NCI-H1694 (cell line): ENCODE measurements at regions not wholly inside any gene's neighbourhood (a gene's known extent, or its start where the extent isn't known, plus 50 kb on each side); places are given as distances from the start of the nearest gene placed in this dataset.

Source experiments
- DNase-seq: peaks from one replicate; lab custom pipeline; 2025; lab: John Stamatoyannopoulos, UW

DNA sequence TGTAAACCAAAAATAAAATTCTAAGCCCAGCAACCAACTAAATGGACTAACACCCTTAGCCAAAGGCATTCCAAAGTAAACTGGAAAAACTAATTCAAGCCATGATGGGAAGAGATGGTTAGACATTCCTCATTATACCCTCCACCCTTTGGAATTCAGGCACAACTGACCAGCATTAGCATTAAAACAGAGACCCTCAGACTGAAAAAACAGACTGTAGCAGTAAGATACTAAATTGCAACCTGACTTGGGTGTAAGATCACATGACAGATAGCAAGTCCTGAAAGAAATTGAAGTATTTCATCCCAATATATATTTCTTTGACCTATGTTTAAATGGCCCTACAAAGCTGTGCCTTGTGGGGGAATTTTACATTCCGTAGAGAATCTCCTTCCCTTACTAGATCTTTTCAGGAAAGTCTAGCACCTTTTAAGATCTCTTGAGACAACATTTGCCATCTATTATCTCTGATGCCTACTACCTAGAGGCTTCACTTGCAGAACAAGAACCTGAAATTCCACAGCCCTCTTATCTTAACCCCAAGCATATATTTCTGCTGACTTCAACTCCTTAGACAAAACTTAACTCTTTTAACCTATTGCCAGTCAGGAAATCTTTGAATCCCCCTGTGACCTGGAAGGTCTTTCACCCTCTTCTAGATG, 750.2 kb upstream of the IGFBP3 start:
- DNase-seq: no peak

DNA sequence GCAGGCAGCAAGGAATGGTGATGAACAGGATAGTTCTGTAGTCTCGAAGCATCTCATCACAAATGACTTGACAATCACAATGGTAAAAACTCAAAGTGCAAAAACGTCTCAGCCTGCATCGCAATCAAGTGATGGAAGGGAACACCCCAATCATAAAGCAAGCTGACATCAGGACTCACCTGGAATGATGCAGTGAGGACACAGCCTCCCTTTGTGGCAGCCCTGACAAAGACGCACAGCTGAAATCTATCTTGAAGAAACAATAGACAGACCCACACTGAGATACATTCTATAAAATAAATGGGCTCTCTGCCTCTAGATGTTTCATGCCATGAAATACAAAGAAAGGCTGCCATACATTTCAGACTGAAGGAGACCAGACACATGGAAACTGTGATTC, 748.0 kb upstream of the IGFBP3 start:
- no peak for DNase-seq

DNA sequence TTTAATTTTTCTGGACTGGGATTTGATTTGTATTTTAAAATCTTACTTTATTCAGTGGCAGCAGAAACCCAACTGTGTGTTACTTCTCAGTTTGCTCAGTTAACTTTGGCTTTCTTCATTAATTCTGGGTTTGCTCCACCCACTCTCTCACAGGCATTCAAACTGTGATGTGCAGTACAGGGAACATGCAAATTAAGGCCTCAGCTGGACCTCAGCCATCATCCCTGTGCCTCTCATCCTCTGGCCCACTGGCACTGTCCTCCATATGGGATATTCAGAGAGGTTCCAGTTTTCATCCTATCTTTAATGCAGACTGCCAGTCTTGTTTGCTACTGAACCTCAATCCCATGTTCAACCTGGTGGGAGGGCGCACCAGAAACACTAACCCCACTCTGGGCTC, 743.4 kb upstream of the IGFBP3 start:
- DNase-seq: no peak

DNA sequence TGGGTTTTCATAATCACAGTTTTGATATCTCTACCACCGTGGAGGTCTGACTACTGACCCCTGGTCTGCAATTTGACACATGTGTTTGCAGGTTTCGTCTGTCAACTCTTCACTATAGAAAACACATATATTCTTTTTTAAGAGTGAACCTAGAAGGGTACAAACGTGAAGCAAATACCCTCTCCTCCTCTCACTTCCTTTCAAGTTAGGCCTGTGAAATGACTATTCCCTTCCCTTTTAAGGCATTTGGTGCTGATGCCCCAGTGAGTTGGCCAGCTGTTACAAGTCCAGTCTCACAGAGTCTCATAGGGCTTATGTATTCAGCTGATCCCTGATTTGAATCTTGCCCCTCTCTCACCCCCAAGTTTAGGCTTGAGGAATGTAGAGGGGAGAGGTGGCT, 742.0 kb upstream of the IGFBP3 start:
- DNase-seq: no peak

DNA sequence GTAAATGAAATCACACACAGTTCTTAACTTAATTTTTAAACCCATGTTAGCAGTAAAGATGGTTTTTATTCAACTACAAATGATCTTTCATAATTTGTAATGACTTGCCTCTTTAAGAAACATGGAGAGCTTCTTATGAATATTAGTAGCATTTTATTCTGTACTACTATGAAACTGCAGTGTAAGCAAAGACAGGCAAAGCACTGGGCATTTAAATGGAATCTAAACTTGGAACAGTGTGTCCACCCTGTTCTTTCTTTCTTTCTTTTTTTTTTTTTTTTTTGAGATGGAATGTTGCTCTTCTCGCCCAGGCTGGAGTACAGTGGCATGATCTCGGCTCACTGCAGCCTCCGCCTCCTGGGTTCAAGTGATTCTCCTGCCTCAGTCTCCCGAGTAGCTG, 740.4 kb upstream of the IGFBP3 start:
- no peak for DNase-seq

DNA sequence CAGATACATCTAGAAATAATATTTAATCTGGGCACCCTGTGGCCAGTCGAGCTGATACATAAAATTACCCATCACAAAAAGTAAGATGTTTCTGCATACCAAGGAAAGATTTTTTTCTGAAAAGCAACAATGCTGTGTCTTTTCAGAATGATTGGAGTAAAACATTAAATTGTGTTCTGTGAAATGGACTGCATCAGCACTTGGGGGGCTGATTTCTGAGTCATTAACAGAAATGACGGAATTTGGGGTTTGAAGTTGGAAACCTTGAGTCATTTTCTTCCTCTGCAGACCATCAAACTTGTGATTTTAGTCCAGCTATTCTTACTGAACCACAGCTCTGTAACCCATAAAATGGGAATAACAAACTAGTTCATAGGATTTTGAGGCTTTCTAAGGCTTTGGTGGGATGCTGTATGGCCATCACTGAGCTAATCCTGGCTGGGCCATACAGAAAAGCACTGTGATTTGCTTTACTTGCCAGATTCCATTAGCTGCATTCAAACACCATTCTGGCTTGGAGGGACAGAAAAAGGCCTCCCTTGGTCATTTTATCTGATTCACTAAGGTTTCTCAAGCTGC, 739.4 kb upstream of the IGFBP3 start:
- DNase-seq: no peak

DNA sequence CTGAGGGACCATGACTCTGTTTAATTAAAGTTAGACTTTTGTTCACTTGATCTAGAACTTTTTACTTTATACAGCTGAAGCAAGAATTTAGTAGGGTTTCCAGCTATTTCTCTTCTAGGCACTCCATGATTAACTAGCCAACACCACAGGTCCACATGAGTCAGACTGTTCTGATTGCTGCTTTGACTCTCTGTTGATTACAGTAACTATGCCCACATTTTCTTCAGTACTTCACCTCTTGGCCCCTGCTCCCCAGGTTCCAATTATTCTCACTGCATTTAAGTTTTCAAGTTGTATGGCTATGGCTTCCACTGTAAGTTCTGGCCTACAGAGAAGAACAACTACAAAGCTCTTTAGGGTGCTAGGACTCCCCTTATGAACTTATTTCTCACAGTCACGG, 737.2 kb upstream of the IGFBP3 start:
- no peak for DNase-seq

DNA sequence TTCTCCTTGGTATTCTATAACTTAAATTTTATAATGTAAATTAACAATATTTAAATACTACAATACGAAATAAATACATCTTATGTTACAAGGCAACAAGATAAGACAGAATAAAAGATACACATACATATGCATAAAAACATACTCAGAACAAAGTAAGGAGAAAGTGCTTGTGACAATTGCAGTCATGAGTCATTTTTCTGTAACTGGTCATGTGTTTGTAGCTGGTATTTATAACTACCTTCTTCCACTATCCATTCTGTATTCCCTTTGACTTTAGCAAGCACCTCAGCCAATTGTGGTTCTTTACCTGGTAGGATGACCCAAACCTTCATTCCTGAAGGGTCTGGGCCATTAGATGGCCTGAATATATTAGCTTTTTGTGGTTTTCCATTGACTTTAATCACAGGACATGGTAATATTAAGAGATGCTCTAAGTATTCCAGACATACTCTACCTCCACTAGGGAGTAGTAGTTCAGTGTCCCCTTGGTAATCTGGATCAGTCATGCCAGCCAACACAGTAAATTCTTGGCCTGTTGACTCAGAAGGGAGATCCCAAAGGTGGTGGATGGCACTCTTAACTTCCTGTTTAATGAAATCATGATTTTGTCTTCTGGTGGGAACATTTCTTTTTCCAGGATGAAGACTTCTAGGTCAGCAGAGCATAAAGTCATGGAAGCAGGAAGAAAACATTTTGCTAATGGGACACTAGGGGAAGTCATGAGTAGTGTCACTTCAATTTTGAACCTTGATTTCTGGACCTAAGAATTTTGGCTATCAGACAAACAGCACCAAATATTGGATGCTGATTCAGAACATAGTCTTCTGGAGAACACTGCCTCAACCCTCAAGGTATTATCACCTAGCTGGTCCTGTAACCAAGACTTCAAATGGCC, 733.7 kb upstream of the IGFBP3 start:
- no peak for DNase-seq

DNA sequence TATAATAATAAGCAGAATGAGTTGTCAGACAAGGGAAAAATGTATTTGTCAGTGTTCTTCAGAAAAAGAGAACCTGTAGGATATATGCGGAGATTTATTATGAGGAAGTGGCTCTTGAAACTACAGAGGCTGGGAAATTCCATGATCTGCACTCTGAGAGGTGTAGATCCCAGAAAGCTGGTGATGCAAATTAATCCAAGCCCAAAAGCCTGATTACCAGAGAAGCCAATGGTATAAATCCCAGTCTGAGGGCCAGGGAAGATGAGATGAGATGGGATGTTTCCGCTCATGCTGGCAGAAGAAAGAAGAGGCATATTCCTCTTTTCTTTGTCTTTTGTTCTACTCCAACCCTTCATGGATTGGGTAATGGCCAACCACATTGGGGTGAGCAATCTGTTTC, 732.8 kb upstream of the IGFBP3 start:
- no peak for DNase-seq

DNA sequence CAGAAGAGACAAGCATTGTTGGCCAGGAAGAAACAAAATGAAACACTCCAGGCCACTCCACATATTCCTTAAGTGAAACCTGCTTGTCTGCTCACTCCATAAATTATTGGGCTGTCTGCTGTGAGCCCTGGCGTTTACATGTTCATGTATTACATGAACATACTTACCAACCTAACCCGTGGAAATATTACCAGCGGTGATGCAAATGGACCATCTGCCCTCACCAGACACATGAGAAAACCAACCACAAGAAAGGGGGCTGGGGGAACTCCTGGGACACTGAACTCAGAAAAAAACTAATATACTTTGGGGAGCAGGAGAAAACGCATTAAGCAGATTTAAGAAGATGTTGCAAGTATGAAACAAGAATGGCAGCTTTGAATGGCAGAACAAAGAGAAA, 731.2 kb upstream of the IGFBP3 start:
- DNase-seq: no peak

DNA sequence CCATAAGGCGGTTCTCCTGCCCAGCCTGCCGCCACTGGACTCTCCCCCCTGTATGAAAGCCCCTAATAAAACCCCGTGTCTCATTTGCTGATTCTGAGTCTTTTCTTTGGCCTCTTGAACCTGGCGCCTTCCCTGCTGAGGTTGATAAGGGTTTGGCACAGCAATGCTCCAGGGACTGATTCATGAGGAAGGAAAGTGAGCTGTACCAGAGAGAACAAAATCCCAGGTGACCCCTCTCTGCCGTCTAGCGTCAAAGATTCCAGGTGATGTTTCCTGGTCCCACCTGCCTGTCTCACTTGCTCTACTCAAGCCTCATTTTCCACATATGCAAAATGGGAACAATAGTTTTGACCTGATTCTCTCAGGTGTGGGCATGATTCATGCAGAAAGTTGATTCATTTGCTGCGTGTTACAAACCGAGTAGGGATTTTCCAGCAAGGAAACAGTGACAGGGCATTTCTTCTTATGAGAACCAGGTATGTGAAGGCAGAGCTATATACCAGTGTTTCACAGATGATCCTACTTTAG, 730.6 kb upstream of the IGFBP3 start:
- no peak for DNase-seq

DNA sequence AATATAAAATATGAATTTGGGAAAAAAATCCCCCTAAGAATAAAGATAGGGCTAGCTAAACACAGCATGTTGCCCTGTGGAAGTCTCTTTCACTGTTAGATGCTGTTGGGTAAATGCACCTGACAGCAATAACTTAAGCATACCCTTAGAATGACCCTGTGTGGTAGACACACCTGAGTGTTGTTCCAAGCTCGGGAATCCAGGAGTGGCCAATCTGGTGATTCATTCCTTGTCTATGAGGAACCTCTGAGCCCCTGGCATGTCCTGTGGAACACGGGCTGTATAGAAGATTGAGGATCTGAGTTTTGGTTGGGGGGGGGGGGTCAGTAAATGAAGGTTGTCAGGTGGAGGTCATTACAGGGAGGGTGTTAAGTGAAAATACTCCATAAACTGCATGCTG, 730.0 kb upstream of the IGFBP3 start:
- no peak for DNase-seq

DNA sequence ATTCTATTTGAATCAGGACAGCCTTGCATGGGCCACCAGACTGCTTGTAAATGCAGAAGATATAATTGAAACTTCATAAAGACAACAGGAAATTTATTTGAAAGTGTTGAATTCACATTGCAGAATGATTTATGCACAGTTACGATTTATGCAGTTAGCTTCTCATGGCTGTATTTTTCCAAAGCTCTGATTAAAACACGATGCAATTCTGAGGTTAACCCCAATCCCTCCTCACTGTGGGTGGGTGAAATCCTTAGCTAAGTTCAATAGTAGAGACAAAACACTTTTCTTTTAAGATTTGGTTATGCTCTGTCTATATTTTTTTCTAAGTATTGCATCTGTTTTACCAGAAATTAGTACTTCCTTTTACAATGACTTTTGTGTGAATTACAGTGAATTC, 728.8 kb upstream of the IGFBP3 start:
- DNase-seq: no peak

DNA sequence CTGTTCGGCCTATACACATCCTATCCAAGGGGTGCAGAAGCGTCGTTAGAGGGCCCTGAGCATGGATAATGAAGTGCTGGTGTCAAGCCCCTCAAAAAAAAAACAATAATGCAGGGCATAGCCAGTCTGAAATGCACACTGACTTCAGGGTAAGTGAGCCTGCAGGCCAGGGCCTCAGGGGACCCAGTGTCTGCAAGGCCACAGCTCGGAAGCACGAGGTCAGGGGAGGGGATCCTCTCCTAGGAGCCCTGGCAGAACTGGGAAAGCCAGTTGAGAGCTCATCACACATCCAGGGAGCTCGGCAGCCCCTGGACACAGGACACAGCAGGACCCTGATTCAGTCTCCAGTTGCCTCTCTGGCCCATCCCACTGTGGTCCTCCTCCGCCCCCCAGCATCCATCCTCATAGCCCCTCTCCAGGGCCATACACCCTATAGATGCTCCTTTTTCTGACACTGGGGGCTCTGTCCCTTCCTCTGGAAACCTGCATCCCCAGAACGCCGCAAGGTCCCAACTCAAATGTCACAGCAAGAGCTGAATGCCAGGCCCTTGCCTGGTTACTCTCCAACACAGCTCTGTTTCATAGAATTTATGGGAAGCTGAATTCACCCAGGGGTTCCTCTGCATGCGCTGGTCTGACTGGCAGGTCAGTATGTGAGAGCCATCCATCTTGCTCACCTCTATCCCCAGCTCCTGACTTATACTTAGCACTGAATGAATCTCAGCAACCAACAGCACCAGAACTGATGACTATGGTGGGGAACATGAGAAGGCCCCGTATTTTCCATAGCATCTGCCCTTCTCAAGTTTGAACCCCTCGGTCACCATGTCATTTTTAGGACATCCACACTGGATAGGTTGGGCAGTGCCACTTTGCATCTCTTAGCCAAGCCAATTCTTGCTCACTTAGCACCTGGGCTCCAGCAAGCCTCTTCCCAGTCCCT, 717.0 kb upstream of the IGFBP3 start:
- DNase-seq: no peak

DNA sequence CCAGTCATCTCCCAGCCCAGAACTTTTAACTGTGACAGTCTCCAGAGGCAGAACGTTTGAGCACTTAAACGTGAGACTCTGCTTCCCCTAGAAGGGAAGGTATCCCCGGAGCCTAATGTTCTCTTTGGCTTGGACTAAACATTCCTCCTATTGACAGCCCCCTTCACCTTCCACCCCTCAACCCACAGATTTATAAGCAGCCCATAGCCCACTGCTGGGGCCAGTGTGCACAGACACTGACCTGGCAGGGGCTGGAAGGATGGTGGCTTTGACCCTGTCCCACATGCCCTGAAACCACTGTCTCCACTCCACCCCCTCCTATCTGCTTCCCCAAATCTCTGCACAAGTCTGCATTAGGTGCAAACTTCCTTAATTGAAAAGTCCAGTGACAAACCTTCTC, 715.0 kb upstream of the IGFBP3 start:
- DNase-seq: no peak

DNA sequence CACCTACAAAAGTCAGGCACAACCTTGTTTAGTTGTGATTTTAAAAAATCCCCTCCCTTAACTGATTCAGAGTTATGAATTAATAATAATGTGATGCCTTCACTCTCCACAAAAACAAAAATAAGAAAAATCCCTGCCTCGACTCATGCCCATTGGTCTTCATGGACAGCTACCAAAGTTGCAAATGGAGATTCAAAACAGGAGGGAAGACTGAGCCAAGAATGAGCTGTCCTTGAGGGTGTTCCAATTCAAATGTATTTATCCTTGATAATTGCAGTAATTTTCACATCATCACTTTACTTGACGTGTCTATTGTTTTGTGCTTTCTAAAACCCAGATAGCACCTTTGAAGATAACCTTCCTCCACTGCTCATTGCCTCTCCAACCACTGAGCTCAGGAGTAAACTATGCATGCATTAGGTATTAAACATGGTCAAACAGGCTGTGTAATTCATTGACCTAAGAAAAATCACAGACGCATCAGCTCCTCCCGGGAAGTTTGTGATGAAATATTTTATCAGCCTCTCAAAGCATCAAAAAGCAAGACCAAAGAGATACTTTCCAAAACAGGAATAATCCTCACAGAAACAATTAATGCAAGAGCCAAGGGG, 712.7 kb upstream of the IGFBP3 start:
- no peak for DNase-seq

DNA sequence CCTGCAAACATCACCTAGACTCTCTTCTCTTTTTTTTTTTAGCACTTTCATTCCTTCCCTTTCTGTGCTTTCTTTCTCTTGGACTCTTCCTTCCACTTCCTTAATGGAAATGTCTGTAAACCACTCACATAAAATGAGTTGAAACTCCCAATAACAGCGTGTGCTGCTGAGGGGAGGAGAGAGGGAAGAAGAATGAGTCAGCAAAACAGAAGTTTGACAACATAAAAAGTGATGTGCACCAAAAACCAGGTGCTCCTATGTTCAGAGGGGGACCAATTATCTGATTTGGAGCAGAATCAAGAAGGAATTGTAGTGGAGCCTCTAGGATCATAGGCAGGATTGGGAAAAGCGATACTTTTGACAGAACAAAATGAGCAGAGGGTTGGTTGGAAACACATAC, 712.1 kb upstream of the IGFBP3 start:
- DNase-seq: no peak

DNA sequence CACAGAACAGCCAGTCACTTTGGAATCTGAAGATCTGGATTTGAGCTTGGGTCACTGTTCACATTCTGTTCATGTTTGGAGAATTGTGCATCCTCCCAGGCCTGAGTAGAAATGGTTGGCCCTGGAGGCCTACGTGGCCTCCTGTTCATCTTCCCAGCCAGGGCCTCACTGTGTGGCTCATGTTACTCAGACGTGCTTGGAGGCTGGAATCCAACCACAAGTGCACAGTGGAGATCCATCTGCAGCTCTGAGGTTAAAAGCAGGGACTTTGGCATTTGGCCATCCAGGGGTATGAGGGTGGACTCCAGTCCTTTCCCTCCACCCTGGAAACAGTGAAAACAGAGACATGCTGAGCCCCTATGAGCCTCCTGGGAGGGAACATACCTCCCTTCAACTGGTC, 709.0 kb upstream of the IGFBP3 start:
- no peak for DNase-seq

DNA sequence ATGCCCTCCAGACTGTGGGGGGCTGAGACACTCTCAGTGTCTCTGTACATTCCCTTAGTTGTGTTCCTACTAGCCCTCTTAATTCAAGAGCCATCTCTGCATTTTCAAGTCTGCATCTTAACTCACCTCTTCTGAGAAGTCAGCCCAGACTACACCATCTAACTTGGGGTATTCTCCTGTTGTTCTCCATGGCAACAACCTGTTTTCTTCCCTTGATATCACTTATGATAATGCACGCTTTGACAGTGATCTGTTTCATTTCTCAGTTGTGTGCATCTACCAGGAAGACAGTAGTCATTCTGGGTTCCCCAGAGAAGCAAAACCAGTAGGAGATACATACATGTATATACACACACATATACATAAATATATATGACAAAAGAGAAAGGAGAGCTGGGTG, 707.3 kb upstream of the IGFBP3 start:
- no peak for DNase-seq

DNA sequence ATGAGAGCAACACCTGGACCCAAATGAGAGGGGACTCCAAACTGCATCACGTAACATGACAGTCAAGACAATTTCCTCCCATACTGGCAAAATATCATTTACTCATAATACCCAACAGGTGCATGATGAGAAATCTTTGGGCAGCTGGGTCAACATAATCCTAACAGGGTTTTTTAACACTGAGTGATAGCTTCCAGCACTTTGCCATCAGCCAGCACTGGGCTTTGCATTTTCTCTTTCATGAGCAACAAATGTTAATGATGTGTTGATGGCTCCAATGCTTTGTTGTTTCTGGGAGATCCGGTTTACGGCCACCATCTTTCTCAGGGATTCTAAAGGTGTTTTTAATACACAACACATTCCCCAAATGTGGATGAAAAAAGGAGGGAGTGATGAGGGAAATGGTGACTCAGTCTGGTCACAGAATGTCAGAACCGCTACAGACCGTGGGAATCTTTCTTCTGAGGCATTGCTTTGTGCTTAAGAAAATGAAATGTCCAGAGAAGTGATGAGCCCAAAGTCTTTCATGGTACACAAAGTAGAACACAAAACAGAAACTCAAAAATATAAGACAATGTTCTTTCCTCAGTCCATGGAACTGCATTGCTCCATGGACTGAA, 705.7 kb upstream of the IGFBP3 start:
- DNase-seq: no peak

DNA sequence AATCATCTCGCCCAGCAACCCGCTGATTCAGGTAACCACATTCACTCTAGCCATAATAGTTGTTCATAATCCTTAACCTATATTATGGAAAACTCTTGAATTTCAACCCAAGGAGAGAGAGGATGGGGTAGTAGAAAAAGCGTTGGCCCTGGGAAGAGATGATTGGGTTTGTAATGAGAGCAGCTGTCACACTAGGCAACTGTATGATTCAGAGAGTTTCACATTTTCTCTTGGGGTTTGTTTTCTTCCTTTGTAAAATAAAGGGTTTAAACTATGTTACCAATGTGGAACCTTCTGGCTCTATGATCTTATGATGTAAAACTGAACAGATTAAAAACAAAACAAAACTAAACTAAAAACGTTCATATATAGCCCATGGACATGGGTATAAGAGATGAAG, 705.2 kb upstream of the IGFBP3 start:
- no peak for DNase-seq
